Nephron progenitor cell (in vitro differentiated cells): ENCODE measurements at regions not wholly inside any gene's neighbourhood (a gene's known extent, or its start where the extent isn't known, plus 50 kb on each side); places are given as distances from the start of the nearest gene placed in this dataset.
"Not testable (repeated sequence)": the region's sequence is repeated elsewhere in the genome, so short reads cannot be mapped to it uniquely, and the experiment has no call there.

Experiments
- DNase-seq: peaks from one replicate; pipeline ENCODE4 v3.0.0; 2021
- H3K27ac Mint-ChIP-seq: 2 replicates; pipeline ENCODE4 v1.8.0; 2021; ENCODE audit warnings: mild to moderate bottlenecking, moderate library complexity, mixed read lengths
- H3K27me3 Mint-ChIP-seq: 2 replicates; pipeline ENCODE4 v1.8.0; 2021; ENCODE audit warnings: mild to moderate bottlenecking, low read depth, mixed read lengths; ENCODE audit not compliant: poor library complexity
- H3K36me3 Mint-ChIP-seq: 2 replicates; pipeline ENCODE4 v1.8.0; 2021; ENCODE audit warnings: low read depth, mixed read lengths
- H3K4me1 Mint-ChIP-seq: 2 replicates; pipeline ENCODE4 v1.8.0; 2021; ENCODE audit warnings: mixed read lengths
- H3K4me3 Mint-ChIP-seq: 2 replicates; pipeline ENCODE4 v1.8.0; 2021; ENCODE audit warnings: mild to moderate bottlenecking, moderate library complexity, mixed read lengths
- H3K9me3 Mint-ChIP-seq: 2 replicates; pipeline ENCODE4 v1.8.0; 2021; ENCODE audit warnings: mild to moderate bottlenecking, moderate library complexity, mixed read lengths
- CTCF ChIP-seq: fragments of 200-600 bp; sonication (generic); IDR thresholded peaks from 2 replicates; pipeline ENCODE4 v1.5.0; 2021; ENCODE audit warnings: antibody characterized with exemption

GRCh38 chrX:50967736-50968135 is 57.2 kb downstream of the BMP15 start:
- no peaks in the 10 kb centered on the region for H3K4me1 Mint-ChIP-seq
- H3K36me3 Mint-ChIP-seq = no peaks in the 10 kb centered on the region
- peaks cover 8% of the 10 kb centered on the region for H3K9me3 Mint-ChIP-seq
- peaks cover 4% of the 10 kb centered on the region for H3K27me3 Mint-ChIP-seq
- H3K4me3 Mint-ChIP-seq = no peak overlapping the region
- no peak overlapping the region for H3K27ac Mint-ChIP-seq
- no peak for TF ChIP-seq CTCF
- DNase-seq = no peak

DNA sequence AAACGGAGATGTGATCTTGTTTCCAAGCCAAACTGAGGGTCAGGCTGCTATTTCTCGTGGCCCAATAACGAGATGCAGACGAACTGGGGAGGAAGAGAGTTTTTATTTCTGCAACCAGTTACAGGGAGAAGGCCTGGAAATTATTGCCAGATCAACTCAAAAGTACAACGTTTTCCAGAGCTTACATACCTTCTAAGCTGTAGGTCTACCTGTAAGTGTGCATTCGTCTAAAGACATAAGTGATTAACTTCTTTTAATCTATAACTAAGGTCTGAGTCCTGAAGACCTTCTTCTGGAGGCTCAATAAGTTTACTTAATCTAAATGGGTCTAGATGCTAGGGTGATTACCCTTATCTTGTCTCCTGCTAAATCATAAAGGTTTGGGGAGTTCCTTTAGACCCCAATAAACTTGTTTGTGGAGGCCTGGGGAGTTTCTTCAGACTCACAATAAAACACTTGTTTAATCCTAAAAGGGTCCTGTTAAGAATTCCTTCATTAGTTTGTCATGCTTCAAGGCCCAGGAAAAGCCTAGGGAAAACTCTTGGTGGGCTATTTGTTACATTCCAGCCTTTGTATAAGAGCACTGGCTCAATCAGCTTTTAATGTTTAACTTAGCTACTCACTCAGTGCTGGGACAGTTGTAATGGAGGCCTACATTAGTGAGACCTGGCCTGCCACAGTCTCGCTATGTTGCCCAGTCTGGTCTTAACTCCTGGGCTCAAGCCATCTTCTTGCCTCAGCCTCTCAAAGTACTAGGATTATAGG is 58.5 kb downstream of the BMP15 start:
- not testable (repeated sequence) for H3K4me3 Mint-ChIP-seq, H3K36me3 Mint-ChIP-seq, DNase-seq, H3K27me3 Mint-ChIP-seq, H3K4me1 Mint-ChIP-seq, H3K27ac Mint-ChIP-seq
- peaks cover 11% of the 10 kb centered on the region for H3K9me3 Mint-ChIP-seq

GRCh38 chrX:50971395-50971794 is 60.9 kb downstream of the BMP15 start:
- H3K36me3 Mint-ChIP-seq = no peaks in the 10 kb centered on the region
- peaks cover 7% of the 10 kb centered on the region for H3K9me3 Mint-ChIP-seq
- DNase-seq = no peak
- no peak for TF ChIP-seq CTCF
- H3K27ac Mint-ChIP-seq = no peak overlapping the region
- peaks cover 4% of the 10 kb centered on the region for H3K27me3 Mint-ChIP-seq
- no peak overlapping the region for H3K4me3 Mint-ChIP-seq
- H3K4me1 Mint-ChIP-seq = no peaks in the 10 kb centered on the region

DNA sequence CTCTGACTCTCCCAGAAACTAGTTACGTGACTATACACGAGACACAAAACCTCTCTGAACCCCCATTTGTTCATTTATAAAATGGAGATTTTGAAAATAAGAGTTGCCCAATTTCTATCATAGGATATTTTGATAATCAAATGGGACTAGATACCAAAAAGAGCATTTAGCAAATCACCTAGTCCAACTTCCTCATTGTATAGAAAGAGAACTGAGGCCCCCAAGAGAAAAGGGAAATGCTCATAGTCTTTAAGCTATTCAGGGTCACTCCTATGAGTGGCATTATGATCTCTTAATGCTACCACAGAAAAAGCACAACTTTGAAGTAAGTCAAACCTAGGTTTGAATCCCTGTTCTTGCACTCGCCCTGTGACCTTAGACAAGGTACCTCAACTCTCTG is 62.7 kb downstream of the BMP15 start:
- H3K9me3 Mint-ChIP-seq = peaks cover 4% of the 10 kb centered on the region
- H3K27ac Mint-ChIP-seq = no peak overlapping the region
- DNase-seq = no peak
- no peaks in the 10 kb centered on the region for H3K4me1 Mint-ChIP-seq
- H3K4me3 Mint-ChIP-seq = no peak overlapping the region
- no peak for TF ChIP-seq CTCF
- peaks cover 6% of the 10 kb centered on the region for H3K27me3 Mint-ChIP-seq
- H3K36me3 Mint-ChIP-seq = no peaks in the 10 kb centered on the region

DNA sequence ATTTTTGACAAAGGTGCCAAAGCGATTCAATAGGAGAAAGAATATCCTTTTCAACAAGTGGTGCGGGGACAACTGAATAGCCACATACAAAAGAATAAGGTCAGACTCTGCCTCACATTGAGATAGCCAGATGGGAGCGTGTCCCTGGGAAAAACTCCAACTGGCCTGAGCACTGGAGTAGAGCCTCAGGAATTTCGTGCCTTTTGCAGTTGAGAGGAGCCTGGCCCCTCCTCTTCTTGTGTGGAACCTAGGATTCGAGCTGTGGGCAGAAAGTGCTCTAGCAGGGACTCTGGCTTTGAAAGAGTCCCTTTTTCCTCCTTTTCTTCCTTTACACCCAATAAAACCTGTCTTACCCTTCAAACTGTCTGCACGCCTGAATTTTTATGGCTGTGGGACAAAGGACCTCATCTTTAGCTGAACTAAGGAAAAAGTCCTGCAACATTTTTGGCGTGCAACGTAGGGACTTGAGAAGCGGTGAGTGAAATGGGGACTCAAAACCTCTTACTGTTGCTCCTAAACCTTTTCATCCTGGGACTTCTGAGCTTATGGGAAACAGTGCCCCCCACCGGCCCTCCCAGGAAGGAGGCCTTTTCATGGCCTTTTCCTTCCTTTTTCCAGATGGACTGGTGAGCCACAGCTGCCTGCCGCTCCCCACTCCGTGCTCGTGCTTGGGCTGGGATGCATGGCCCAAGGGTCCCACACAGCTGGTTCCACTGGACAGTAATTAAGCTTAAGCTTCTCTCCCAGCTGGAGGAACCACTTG is 68.6 kb downstream of the BMP15 start:
- DNase-seq = no peak
- peaks cover 6% of the 10 kb centered on the region for H3K4me1 Mint-ChIP-seq
- no peaks in the 10 kb centered on the region for H3K36me3 Mint-ChIP-seq
- H3K27me3 Mint-ChIP-seq = peaks cover 3% of the 10 kb centered on the region
- H3K9me3 Mint-ChIP-seq = peaks cover 12% of the 10 kb centered on the region
- H3K4me3 Mint-ChIP-seq = no peak overlapping the region
- H3K27ac Mint-ChIP-seq = no peak overlapping the region
- no peak for TF ChIP-seq CTCF

DNA sequence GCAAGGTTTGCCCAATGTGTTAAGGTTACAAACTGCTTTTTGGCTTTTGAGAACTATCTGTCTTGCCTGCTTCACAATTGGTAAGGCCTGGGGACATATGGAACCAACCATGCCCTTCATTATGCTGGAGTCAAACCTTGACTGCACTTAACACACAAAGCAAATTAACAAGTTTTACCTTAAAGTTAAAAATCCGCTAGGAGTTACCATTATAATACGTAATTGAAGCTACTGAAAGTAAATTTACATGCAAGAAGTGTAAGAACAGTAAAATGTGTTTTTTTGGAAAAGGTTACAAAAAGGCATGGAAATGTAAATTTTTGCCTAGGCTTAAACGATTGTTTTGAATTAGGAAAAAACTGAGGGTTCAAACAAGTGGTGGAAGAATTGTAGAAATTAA is 69.7 kb downstream of the BMP15 start:
- no peak for TF ChIP-seq CTCF
- H3K36me3 Mint-ChIP-seq = no peaks in the 10 kb centered on the region
- DNase-seq = no peak
- peaks cover 3% of the 10 kb centered on the region for H3K27me3 Mint-ChIP-seq
- H3K27ac Mint-ChIP-seq = no peak overlapping the region
- H3K4me3 Mint-ChIP-seq = no peak overlapping the region
- peaks cover 6% of the 10 kb centered on the region for H3K4me1 Mint-ChIP-seq
- H3K9me3 Mint-ChIP-seq = peaks cover 17% of the 10 kb centered on the region
